ENCODE measurements at regions not wholly inside any gene's neighbourhood (a gene's known extent, or its start where the extent isn't known, plus 50 kb on each side); places are given as distances from the start of the nearest gene placed in this dataset.

- Mint-ChIP-seq H3K9me3 (no peaks in the 10 kb centered on the region), H3K4me1 (peaks cover 10% of the 10 kb centered on the region), H3K4me3 (no peak overlapping the region), H3K36me3 (no peaks in the 10 kb centered on the region), H3K27ac (no peak overlapping the region), H3K27me3 (ENCODE audit: low read depth) (no peaks in the 10 kb centered on the region)
- TF ChIP-seq, protein P1, sequence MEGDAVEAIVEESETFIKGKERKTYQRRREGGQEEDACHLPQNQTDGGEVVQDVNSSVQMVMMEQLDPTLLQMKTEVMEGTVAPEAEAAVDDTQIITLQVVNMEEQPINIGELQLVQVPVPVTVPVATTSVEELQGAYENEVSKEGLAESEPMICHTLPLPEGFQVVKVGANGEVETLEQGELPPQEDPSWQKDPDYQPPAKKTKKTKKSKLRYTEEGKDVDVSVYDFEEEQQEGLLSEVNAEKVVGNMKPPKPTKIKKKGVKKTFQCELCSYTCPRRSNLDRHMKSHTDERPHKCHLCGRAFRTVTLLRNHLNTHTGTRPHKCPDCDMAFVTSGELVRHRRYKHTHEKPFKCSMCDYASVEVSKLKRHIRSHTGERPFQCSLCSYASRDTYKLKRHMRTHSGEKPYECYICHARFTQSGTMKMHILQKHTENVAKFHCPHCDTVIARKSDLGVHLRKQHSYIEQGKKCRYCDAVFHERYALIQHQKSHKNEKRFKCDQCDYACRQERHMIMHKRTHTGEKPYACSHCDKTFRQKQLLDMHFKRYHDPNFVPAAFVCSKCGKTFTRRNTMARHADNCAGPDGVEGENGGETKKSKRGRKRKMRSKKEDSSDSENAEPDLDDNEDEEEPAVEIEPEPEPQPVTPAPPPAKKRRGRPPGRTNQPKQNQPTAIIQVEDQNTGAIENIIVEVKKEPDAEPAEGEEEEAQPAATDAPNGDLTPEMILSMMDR (IDR thresholded peaks at IDR 0.05; ENCODE audit: unreplicated experiment), result no peak
- no peak for DNase-seq (ENCODE audit: low spot score in 2 of 2, unreplicated experiment in 2 of 2)
Measured at GRCh38 chr3:8233938-8234337, 267.7 kb upstream of the LMCD1 start.

GRCh38 chr3:8236264-8236663, 265.4 kb upstream of the LMCD1 start:
- TF ChIP-seq, protein P1 (IDR thresholded peaks at IDR 0.05; ENCODE audit: unreplicated experiment), result no peak
- H3K27me3 Mint-ChIP-seq (ENCODE audit: low read depth), result no peaks in the 10 kb centered on the region
- no peak overlapping the region for H3K4me3 Mint-ChIP-seq
- no peak for DNase-seq (ENCODE audit: low spot score in 2 of 2, unreplicated experiment in 2 of 2)
- H3K27ac Mint-ChIP-seq, result no peak overlapping the region
- no peaks in the 10 kb centered on the region for H3K36me3 Mint-ChIP-seq
- peaks cover 13% of the 10 kb centered on the region for H3K4me1 Mint-ChIP-seq
- H3K9me3 Mint-ChIP-seq, result no peaks in the 10 kb centered on the region

DNA sequence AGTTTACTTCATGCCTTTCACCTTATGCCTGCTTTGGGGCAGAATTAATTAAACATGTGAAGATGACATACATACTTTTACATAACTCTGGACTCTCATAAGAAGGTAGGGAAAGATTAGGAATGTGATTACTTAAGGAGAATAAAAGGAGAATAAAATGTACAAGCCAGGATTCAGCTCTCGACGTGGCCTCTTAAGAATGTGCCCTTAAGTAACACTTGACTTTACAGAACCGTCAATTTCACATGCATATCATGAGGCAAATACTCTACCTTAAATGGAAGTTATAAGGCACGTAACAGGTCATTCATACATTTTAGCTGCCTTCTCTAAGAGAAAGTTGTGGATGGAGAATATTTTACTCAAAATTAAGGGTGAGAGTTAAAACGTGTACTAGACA, 263.7 kb upstream of the LMCD1 start:
- TF ChIP-seq, protein P1 (IDR thresholded peaks at IDR 0.05; ENCODE audit: unreplicated experiment), result no peak
- DNase-seq (ENCODE audit: low spot score in 2 of 2, unreplicated experiment in 2 of 2), result no peak

GRCh38 chr3:8238432-8238831, 263.2 kb upstream of the LMCD1 start:
- H3K9me3 Mint-ChIP-seq, result peaks cover 14% of the 10 kb centered on the region
- H3K4me1 Mint-ChIP-seq, result peaks cover 10% of the 10 kb centered on the region
- H3K4me3 Mint-ChIP-seq, result no peak overlapping the region
- H3K27ac Mint-ChIP-seq, result no peak overlapping the region
- no peaks in the 10 kb centered on the region for H3K27me3 Mint-ChIP-seq (ENCODE audit: low read depth)
- no peak for DNase-seq (ENCODE audit: low spot score in 2 of 2, unreplicated experiment in 2 of 2)
- TF ChIP-seq, protein P1 (IDR thresholded peaks at IDR 0.05; ENCODE audit: unreplicated experiment), result no peak
- no peaks in the 10 kb centered on the region for H3K36me3 Mint-ChIP-seq

More for the DNA sequence above, 263.7 kb upstream of the LMCD1 start:
- Mint-ChIP-seq H3K27me3 (ENCODE audit: low read depth) (no peaks in the 10 kb centered on the region), H3K4me3 (no peak overlapping the region), H3K27ac (no peak overlapping the region), H3K36me3 (no peaks in the 10 kb centered on the region), H3K9me3 (peaks cover 8% of the 10 kb centered on the region), H3K4me1 (peaks cover 10% of the 10 kb centered on the region)

DNA sequence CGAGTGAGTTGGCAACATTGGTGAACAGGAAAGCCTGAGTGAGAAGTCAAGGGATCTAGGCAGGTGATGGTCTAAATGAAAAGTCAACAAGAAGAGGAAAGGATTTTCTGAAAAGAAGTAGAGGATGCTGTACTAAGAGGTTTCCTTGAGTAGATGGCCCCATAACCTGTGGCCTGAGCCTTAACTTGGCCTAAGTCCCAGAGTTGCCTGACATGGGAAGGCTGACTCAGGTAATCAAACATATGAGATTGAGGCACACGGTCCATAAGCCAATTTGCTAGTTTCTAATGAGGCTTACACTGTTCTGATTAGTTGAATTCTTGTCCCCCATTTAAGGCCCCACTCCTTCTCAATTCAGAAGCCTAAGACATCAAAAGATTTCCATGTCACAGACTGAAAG, 262.5 kb upstream of the LMCD1 start:
- TF ChIP-seq, protein P1 (IDR thresholded peaks at IDR 0.05; ENCODE audit: unreplicated experiment), result no peak
- Mint-ChIP-seq H3K4me1 (peaks cover 10% of the 10 kb centered on the region), H3K4me3 (no peak overlapping the region), H3K36me3 (no peaks in the 10 kb centered on the region), H3K27ac (no peak overlapping the region), H3K9me3 (peaks cover 19% of the 10 kb centered on the region), H3K27me3 (ENCODE audit: low read depth) (no peaks in the 10 kb centered on the region)
- no peak for DNase-seq (ENCODE audit: low spot score in 2 of 2, unreplicated experiment in 2 of 2)

Measured in mesothelial cell of epicardium (in vitro differentiated cells).